Peyer's patch (tissue), 4 donors: ENCODE measurements at regions not wholly inside any gene's neighbourhood (a gene's known extent, or its start where the extent isn't known, plus 50 kb on each side); places are given as distances from the start of the nearest gene placed in this dataset.

Experiments
- DNase-seq, 3 donors: peaks; one replicate each; pipeline ENCODE4 v3.0.0-alpha.2; 2017 to 2019
- H3K27ac ChIP-seq, 4 donors: fragments of 200-600 bp; sonication (generic); one replicate each; pipeline ENCODE4 v1.5.1; 2016 to 2019
- H3K27me3 ChIP-seq, 2 donors: fragments of 200-600 bp; sonication (generic); one replicate each; pipeline ENCODE4 v1.5.1; 2019
- H3K36me3 ChIP-seq, 3 donors: fragments of 200-600 bp; sonication (generic); one replicate each; pipeline ENCODE4 v1.5.1; 2016 to 2019
- H3K4me1 ChIP-seq, 4 donors: fragments of 200-600 bp; sonication (generic); one replicate each; pipeline ENCODE4 v1.5.1; 2016 to 2019
- H3K4me3 ChIP-seq, 4 donors: fragments of 200-600 bp; sonication (generic); 1 replicate in 3 of 4; 2 replicates in 1 of 4; pipeline ENCODE4 v1.5.1; 2016 to 2019; ENCODE audit warnings: mild to moderate bottlenecking in 1 of 4
- H3K9me3 ChIP-seq, 4 donors: fragments of 200-600 bp; sonication (generic); one replicate each; pipeline ENCODE4 v1.5.1; 2016 to 2019; ENCODE audit warnings: mild to moderate bottlenecking in 1 of 4
- CTCF ChIP-seq, 6 experiments: fragments of 450-650 bp in 4 of 6; fragments of 200-600 bp in 2 of 6; sonication (generic) in 1 of 6; IDR thresholded peaks; one replicate each; pipeline ENCODE4 v1.5.1; 2017 to 2019; ENCODE audit warnings: antibody characterized with exemption in 6 of 6, mild to moderate bottlenecking in 3 of 6, moderate library complexity in 1 of 6
- POLR2A ChIP-seq, 2 donors: fragments of 450-650 bp; IDR thresholded peaks; one replicate each; pipeline ENCODE4 v1.5.1; 2017; ENCODE audit warnings: antibody characterized with exemption in 2 of 2, mild to moderate bottlenecking in 2 of 2, moderate library complexity in 2 of 2

- no peak for DNase-seq
- no peaks in the 10 kb centered on the region for H3K4me1 ChIP-seq
- no peaks in the 10 kb centered on the region for H3K36me3 ChIP-seq
- TF ChIP-seq POLR2A (IDR thresholded peaks at IDR 0.05) (no peak), CTCF (IDR thresholded peaks at IDR 0.05) (no peak)
- no peak overlapping the region for H3K4me3 ChIP-seq
- H3K9me3 ChIP-seq, result no peaks in the 10 kb centered on the region
- no peaks in the 10 kb centered on the region for H3K27me3 ChIP-seq
- H3K27ac ChIP-seq, result no peak overlapping the region
Measured at GRCh38 chr2:186059096-186059495, 320.5 kb downstream of the FSIP2 start.

GRCh38 chr2:186060744-186061440 is 322.3 kb downstream of the FSIP2 start:
- TF ChIP-seq CTCF (IDR thresholded peaks at IDR 0.05) (no peak), POLR2A (IDR thresholded peaks at IDR 0.05) (no peak)
- Histone ChIP-seq H3K4me3 (no peak overlapping the region), H3K27ac (no peak overlapping the region), H3K27me3 (no peaks in the 10 kb centered on the region), H3K4me1 (no peaks in the 10 kb centered on the region), H3K36me3 (no peaks in the 10 kb centered on the region), H3K9me3 (no peaks in the 10 kb centered on the region)
- DNase-seq, result no peak

- H3K4me3 ChIP-seq, result no peak overlapping the region
- no peaks in the 10 kb centered on the region for H3K27me3 ChIP-seq
- no peaks in the 10 kb centered on the region for H3K36me3 ChIP-seq
- H3K9me3 ChIP-seq, result no peaks in the 10 kb centered on the region
- DNase-seq, result no peak
- no peaks in the 10 kb centered on the region for H3K4me1 ChIP-seq
- TF ChIP-seq CTCF (IDR thresholded peaks at IDR 0.05) (no peak), POLR2A (IDR thresholded peaks at IDR 0.05) (no peak)
- no peak overlapping the region for H3K27ac ChIP-seq
Measured at GRCh38 chr2:186064507-186064906, 325.9 kb downstream of the FSIP2 start.

- Histone ChIP-seq H3K4me1 (no peaks in the 10 kb centered on the region), H3K27me3 (no peaks in the 10 kb centered on the region), H3K36me3 (no peaks in the 10 kb centered on the region), H3K4me3 (no peak overlapping the region), H3K27ac (no peak overlapping the region), H3K9me3 (no peaks in the 10 kb centered on the region)
- DNase-seq, result no peak
- no peak for TF ChIP-seq CTCF (IDR thresholded peaks at IDR 0.05)
- no peak for TF ChIP-seq POLR2A (IDR thresholded peaks at IDR 0.05)
Measured at GRCh38 chr2:186065491-186065890, 326.9 kb downstream of the FSIP2 start.

- Histone ChIP-seq H3K4me3 (no peak overlapping the region), H3K27ac (no peak overlapping the region), H3K9me3 (no peaks in the 10 kb centered on the region), H3K27me3 (no peaks in the 10 kb centered on the region), H3K36me3 (no peaks in the 10 kb centered on the region), H3K4me1 (no peaks in the 10 kb centered on the region)
- no peak for DNase-seq
- no peak for TF ChIP-seq POLR2A (IDR thresholded peaks at IDR 0.05)
- TF ChIP-seq CTCF (IDR thresholded peaks at IDR 0.05), result no peak
Measured at GRCh38 chr2:186068139-186068801, 329.7 kb downstream of the FSIP2 start.
